ENCODE measurements at regions not wholly inside any gene's neighbourhood (a gene's known extent, or its start where the extent isn't known, plus 50 kb on each side); places are given as distances from the start of the nearest gene placed in this dataset.

DNA sequence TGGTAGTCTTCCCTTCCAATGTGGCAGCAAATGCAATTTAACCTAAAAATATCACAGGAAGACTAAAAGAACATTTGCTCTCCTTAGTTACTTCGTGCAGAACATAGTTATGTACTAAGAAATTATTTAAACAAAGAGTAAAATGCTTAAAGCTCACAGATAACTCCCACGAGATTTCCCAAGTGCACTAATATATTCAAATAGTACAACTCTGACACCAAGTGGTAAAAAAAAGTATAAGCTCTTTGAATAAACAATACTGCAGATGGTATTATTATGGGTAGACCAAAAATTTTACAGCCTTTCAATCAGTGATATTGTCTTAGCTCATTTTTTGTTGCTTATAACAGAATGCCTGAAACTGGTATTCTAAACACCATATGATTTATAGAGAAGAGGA lies 52.8 kb upstream of the FILIP1 start:
- H2AFZ ChIP-seq (ENCODE audit: low read depth, low read length) = no peak overlapping the region

GRCh38 chr6:75550544-75551167 lies 51.0 kb upstream of the SENP6 start:
- H4K20me1 ChIP-seq (ENCODE audit: insufficient read depth) = no peaks in the 10 kb centered on the region
- TF ChIP-seq MXI1 (conservative IDR thresholded peaks at IDR 0.05; ENCODE audit: poor library complexity, severe bottlenecking) (no peak), EP300 (conservative IDR thresholded peaks at IDR 0.05; ENCODE audit: poor library complexity, severe bottlenecking) (no peak), REST (IDR thresholded peaks at IDR 0.05; ENCODE audit: borderline replicate concordance) (no peak), RAD21 (conservative IDR thresholded peaks at IDR 0.05) (no peak), TAF1 (IDR thresholded peaks at IDR 0.05; ENCODE audit: low read depth) (no peak), EZH2 (IDR thresholded peaks at IDR 0.05; ENCODE audit: borderline replicate concordance, insufficient read depth, low read length, poor library complexity, severe bottlenecking) (no peak)
- H3K4me2 ChIP-seq (ENCODE audit: low read length) = no peak overlapping the region
- no peaks in the 10 kb centered on the region for H3K9me3 ChIP-seq (ENCODE audit: low read length)
- no peaks in the 10 kb centered on the region for H3K79me2 ChIP-seq (replicated peaks; ENCODE audit: insufficient read depth, low read length)
- H2AFZ ChIP-seq (ENCODE audit: low read depth, low read length) = no peak overlapping the region
- no peak overlapping the region for H3K9ac ChIP-seq (ENCODE audit: low read length)
- H3K4me3 ChIP-seq (ENCODE audit: low read length) = no peak overlapping the region
- no peaks in the 10 kb centered on the region for H3K9me2 ChIP-seq (ENCODE audit: insufficient read depth, low read length)
- no peak overlapping the region for H3K27ac ChIP-seq (ENCODE audit: low read length)
- H3F3A ChIP-seq (ENCODE audit: insufficient read depth, low read length, poor library complexity, severe bottlenecking) = no peaks in the 10 kb centered on the region
- H3K36me3 ChIP-seq (ENCODE audit: insufficient read depth, low read length) = no peaks in the 10 kb centered on the region
- no peaks in the 10 kb centered on the region for H3K27me3 ChIP-seq (ENCODE audit: insufficient read depth, low read depth, low read length)

More for the DNA sequence above, 52.8 kb upstream of the FILIP1 start:
- Histone ChIP-seq H3K4me3 (ENCODE audit: low read length) (no peak overlapping the region), H3K79me2 (replicated peaks; ENCODE audit: insufficient read depth, low read length) (no peaks in the 10 kb centered on the region), H3K27me3 (ENCODE audit: insufficient read depth, low read depth, low read length) (no peaks in the 10 kb centered on the region), H3K9me3 (ENCODE audit: low read length) (no peaks in the 10 kb centered on the region), H3F3A (ENCODE audit: insufficient read depth, low read length, poor library complexity, severe bottlenecking) (no peaks in the 10 kb centered on the region), H3K36me3 (ENCODE audit: insufficient read depth, low read length) (no peaks in the 10 kb centered on the region), H3K27ac (ENCODE audit: low read length) (peak overlapping the region; percentile 18), H3K4me2 (ENCODE audit: low read length) (no peak overlapping the region), H3K9ac (ENCODE audit: low read length) (no peak overlapping the region), H4K20me1 (ENCODE audit: insufficient read depth) (no peaks in the 10 kb centered on the region), H3K9me2 (ENCODE audit: insufficient read depth, low read length) (no peaks in the 10 kb centered on the region)
- TF ChIP-seq RAD21 (conservative IDR thresholded peaks at IDR 0.05) (no peak), CTCF (IDR thresholded peaks at IDR 0.05; ENCODE audit: poor library complexity, severe bottlenecking) (peak; percentile 40), SMC3 (conservative IDR thresholded peaks at IDR 0.05; ENCODE audit: poor library complexity) (no peak)

Measured in neural cell (in vitro differentiated cells).